GM10248 (cell line): ENCODE measurements at regions not wholly inside any gene's neighbourhood (a gene's known extent, or its start where the extent isn't known, plus 50 kb on each side); places are given as distances from the start of the nearest gene placed in this dataset.

Source experiments
- CTCF ChIA-PET: fragments of 300-600 bp; sonication (Branson Sonifier 250); formaldehyde crosslinking; extraction: SDS; loops from one replicate; lab custom pipeline; 2021; ENCODE audit warnings: antibody characterized with exemption; lab: Yijun Ruan, JAX
- POLR2A ChIA-PET: fragments of 350-650 bp; sonication (Branson Sonifier 250); formaldehyde crosslinking; extraction: SDS; loops from one replicate; lab custom pipeline; 2020; ENCODE audit warnings: antibody characterized with exemption; lab: Yijun Ruan, JAX
- DNase-seq: peaks from one replicate; pipeline ENCODE4 v3.0.0; 2012; ENCODE audit errors: extremely low spot score
- CTCF ChIP-seq: IDR thresholded peaks from 2 replicates; pipeline ENCODE4 v1.5.1; 2012; ENCODE audit warnings: mild to moderate bottlenecking, low read depth; ENCODE audit errors: extremely low read depth, missing control alignments, control extremely low read depth

GRCh38 chr6:153843420-153843819 is 195.6 kb upstream of the OPRM1 start:
- CTCF ChIA-PET = interaction anchor here (1.3 kb wide), 1 partner anchor 13 kb away, joined by 4 read pairs; no protein-coding TSS in a partner anchor
- POLR2A ChIA-PET = no interaction called here
- TF ChIP-seq CTCF = no peak
- no peak for DNase-seq

GRCh38 chr6:153842491-153842890 is 196.5 kb upstream of the OPRM1 start:
- no peak for DNase-seq
- ChIA-PET POLR2A (no interaction called here), CTCF (no interaction called here)
- TF ChIP-seq CTCF = no peak

DNA sequence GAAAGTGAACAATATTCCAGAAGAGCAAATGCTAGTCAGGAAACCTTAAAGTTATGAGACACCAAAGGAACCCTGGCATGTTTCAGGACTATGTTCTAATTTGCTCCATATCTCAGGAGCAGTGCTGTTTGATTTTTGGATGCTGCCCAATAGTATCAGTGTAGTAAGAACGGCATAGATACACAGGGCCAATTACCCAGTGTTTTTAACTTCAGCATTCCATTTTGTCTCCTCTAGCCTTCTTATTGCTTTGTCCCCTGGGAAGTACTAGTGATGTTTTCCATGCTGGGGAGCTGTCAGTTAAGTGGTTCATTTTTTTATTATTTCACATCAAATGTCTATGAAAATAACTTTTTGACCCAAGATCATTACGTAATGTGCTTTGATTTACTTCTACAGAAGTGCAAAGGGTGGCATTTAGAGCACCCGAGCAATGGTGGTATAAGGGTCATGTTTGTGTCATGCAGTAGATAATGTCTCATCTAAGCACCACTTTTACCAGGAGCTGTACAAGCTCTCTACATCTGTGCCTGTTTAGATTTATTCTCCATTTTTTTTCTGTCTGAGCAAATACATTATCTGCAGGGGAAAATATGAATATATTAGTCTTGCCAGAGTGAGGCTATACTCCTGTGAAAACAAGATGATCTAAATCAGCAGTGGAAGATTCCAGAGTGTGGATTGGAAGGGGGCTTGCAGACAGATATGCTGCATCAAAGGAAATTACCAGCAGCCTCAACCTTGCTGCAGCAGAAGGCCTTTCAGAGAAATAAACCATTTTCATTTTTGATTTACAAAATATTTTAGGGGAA is 198.8 kb upstream of the OPRM1 start:
- DNase-seq = no peak
- POLR2A ChIA-PET = no interaction called here
- TF ChIP-seq CTCF = no peak
- CTCF ChIA-PET = interaction anchor here (1.6 kb wide), 1 partner anchor 11 kb away, joined by 4 read pairs; no protein-coding TSS in a partner anchor

GRCh38 chr6:153832543-153832942 is 206.5 kb upstream of the OPRM1 start:
- ChIA-PET POLR2A (no interaction called here), CTCF (no interaction called here)
- TF ChIP-seq CTCF = no peak
- no peak for DNase-seq

- CTCF ChIA-PET = no interaction called here
- TF ChIP-seq CTCF = no peak
- DNase-seq = no peak
- POLR2A ChIA-PET = no interaction called here
Observed at GRCh38 chr6:153831350-153832078, 207.5 kb upstream of the OPRM1 start.

- ChIA-PET CTCF (interaction anchor here (1.2 kb wide), 2 partner anchors 10 to 16 kb away, joined by 3 to 4 read pairs; no protein-coding TSS in a partner anchor), POLR2A (no interaction called here)
- no peak for TF ChIP-seq CTCF
- DNase-seq = no peak
Observed at GRCh38 chr6:153817173-153817572, 221.9 kb upstream of the OPRM1 start.
